WTC11 (cell line): ENCODE measurements at regions not wholly inside any gene's neighbourhood (a gene's known extent, or its start where the extent isn't known, plus 50 kb on each side); places are given as distances from the start of the nearest gene placed in this dataset.

ENCODE experiments used
- ATAC-seq: fragments of 200-7000 bp; cut with Tn5 transposase; 2 replicates; pipeline ENCODE4 v1.10.0; 2021; ENCODE audit warnings: mild to moderate bottlenecking, moderate library complexity
- CTCF ChIA-PET: fragments of 300-600 bp; sonication (Branson Sonifier 250); formaldehyde crosslinking; loops from one replicate; lab custom pipeline; 2021; ENCODE audit warnings: antibody characterized with exemption; lab: Charles Lee
- POLR2A ChIA-PET: fragments of 350-600 bp; sonication (Branson Sonifier 250); formaldehyde crosslinking; loops from one replicate; lab custom pipeline; 2021; ENCODE audit warnings: antibody characterized with exemption; lab: Charles Lee
- DNase-seq: peaks from one replicate; pipeline ENCODE4 v3.0.0; 2021; ENCODE audit warnings: low spot score
- H3K27ac Mint-ChIP-seq: 2 replicates; pipeline ENCODE4 v1.8.0; 2021; ENCODE audit warnings: mixed read lengths
- H3K27me3 Mint-ChIP-seq: 2 replicates; pipeline ENCODE4 v1.8.0; 2021; ENCODE audit warnings: low read depth, mild to moderate bottlenecking, moderate library complexity, mixed read lengths
- H3K36me3 Mint-ChIP-seq: 2 replicates; pipeline ENCODE4 v1.8.0; 2021; ENCODE audit warnings: mixed read lengths
- H3K4me1 Mint-ChIP-seq: 2 replicates; pipeline ENCODE4 v1.8.0; 2022; ENCODE audit warnings: mixed read lengths
- H3K4me3 Mint-ChIP-seq: 2 replicates; pipeline ENCODE4 v1.8.0; 2021; ENCODE audit warnings: mild to moderate bottlenecking, moderate library complexity, mixed read lengths
- H3K9me3 Mint-ChIP-seq: 2 replicates; pipeline ENCODE4 v1.8.0; 2021; ENCODE audit warnings: mixed read lengths
- CBFB ChIP-seq: sonication (generic); formaldehyde crosslinking; IDR thresholded peaks from 2 replicates; pipeline ENCODE4 v1.8.1; 2022; ENCODE audit warnings: mild to moderate bottlenecking, low read depth, missing genetic modification reagents
- FOXP1 ChIP-seq: sonication (generic); formaldehyde crosslinking; IDR thresholded peaks from 2 replicates; pipeline ENCODE4 v1.8.0; 2022; ENCODE audit warnings: missing genetic modification reagents, mild to moderate bottlenecking, moderate library complexity, borderline replicate concordance
- MXD4 ChIP-seq: fragments of 250-450 bp; sonication (Bioruptor Pico); IDR thresholded peaks from 2 replicates; pipeline ENCODE4 v1.8.0; 2021; ENCODE audit warnings: mild to moderate bottlenecking, moderate library complexity, borderline replicate concordance
- NFE2L1 ChIP-seq: sonication (generic); formaldehyde crosslinking; IDR thresholded peaks from 2 replicates; pipeline ENCODE4 v1.8.1; 2023; ENCODE audit warnings: missing genetic modification reagents
- NFYB ChIP-seq: sonication (generic); formaldehyde crosslinking; conservative IDR thresholded peaks from 2 replicates; pipeline ENCODE4 v1.8.0; 2022; ENCODE audit warnings: low read depth, missing genetic modification reagents
- NR3C1 ChIP-seq: sonication (generic); formaldehyde crosslinking; conservative IDR thresholded peaks from 2 replicates; pipeline ENCODE4 v1.8.1; 2023; ENCODE audit warnings: low read depth, mild to moderate bottlenecking, missing genetic modification reagents
- RELA ChIP-seq: sonication (generic); formaldehyde crosslinking; IDR thresholded peaks from 2 replicates; pipeline ENCODE4 v1.8.1; 2022; ENCODE audit warnings: missing genetic modification reagents, mild to moderate bottlenecking, borderline replicate concordance
- SMAD3 ChIP-seq: sonication (generic); formaldehyde crosslinking; IDR thresholded peaks from 2 replicates; pipeline ENCODE4 v1.8.0; 2022; ENCODE audit warnings: missing genetic modification reagents, mild to moderate bottlenecking, borderline replicate concordance
- SOX15 ChIP-seq: fragments of 250-450 bp; sonication (Bioruptor Pico); IDR thresholded peaks from 2 replicates; pipeline ENCODE4 v1.9.0; 2021; ENCODE audit warnings: mild to moderate bottlenecking
- SP1 ChIP-seq: sonication (generic); formaldehyde crosslinking; conservative IDR thresholded peaks from 2 replicates; pipeline ENCODE4 v1.8.1; 2022; ENCODE audit warnings: missing genetic modification reagents
- TEAD1 ChIP-seq: sonication (generic); formaldehyde crosslinking; IDR thresholded peaks from 2 replicates; pipeline ENCODE4 v1.8.0; 2022; ENCODE audit warnings: mild to moderate bottlenecking, missing genetic modification reagents
- TEAD4 ChIP-seq: sonication (generic); formaldehyde crosslinking; IDR thresholded peaks from 2 replicates; pipeline ENCODE4 v1.8.0; 2022; ENCODE audit warnings: mild to moderate bottlenecking, missing genetic modification reagents
- ZBTB21 ChIP-seq: sonication (generic); formaldehyde crosslinking; IDR thresholded peaks from 2 replicates; pipeline ENCODE4 v1.8.1; 2023; ENCODE audit warnings: mild to moderate bottlenecking, missing genetic modification reagents, borderline replicate concordance
- ZNF416 ChIP-seq: fragments of 250-450 bp; sonication (Bioruptor Pico); IDR thresholded peaks from 2 replicates; pipeline ENCODE4 v1.9.0; 2021; ENCODE audit warnings: mild to moderate bottlenecking, inconsistent platforms
- ZNF671 ChIP-seq: fragments of 250-450 bp; sonication (Bioruptor Pico); IDR thresholded peaks from 2 replicates; pipeline ENCODE4 v1.8.0; 2021; ENCODE audit warnings: mild to moderate bottlenecking
- TF ChIP-seq, protein P1 (sequence below): fragments of 250-450 bp; sonication (Bioruptor Pico); IDR thresholded peaks from 2 replicates; pipeline ENCODE4 v1.9.0; 2021; ENCODE audit warnings: mild to moderate bottlenecking, borderline replicate concordance
- TF ChIP-seq, protein P2 (sequence below): sonication (generic); formaldehyde crosslinking; IDR thresholded peaks from 2 replicates; pipeline ENCODE4 v1.8.0; 2022; ENCODE audit warnings: mild to moderate bottlenecking, missing genetic modification reagents
- TF ChIP-seq, protein P3 (sequence below): sonication (generic); formaldehyde crosslinking; IDR thresholded peaks from 2 replicates; pipeline ENCODE4 v1.8.1; 2023; ENCODE audit warnings: mild to moderate bottlenecking, moderate library complexity, missing genetic modification reagents
- TF ChIP-seq, protein P4 (sequence below): sonication (generic); formaldehyde crosslinking; IDR thresholded peaks from 2 replicates; pipeline ENCODE4 v1.8.0; 2022; ENCODE audit warnings: mild to moderate bottlenecking, missing genetic modification reagents
- TF ChIP-seq, protein P5 (sequence below): sonication (generic); formaldehyde crosslinking; IDR thresholded peaks from 2 replicates; pipeline ENCODE4 v1.8.1; 2022; ENCODE audit warnings: low read depth, mild to moderate bottlenecking, moderate library complexity, missing genetic modification reagents, borderline replicate concordance
- TF ChIP-seq, protein P6 (sequence below): sonication (generic); formaldehyde crosslinking; conservative IDR thresholded peaks from 2 replicates; pipeline ENCODE4 v1.8.1; 2022; ENCODE audit warnings: mild to moderate bottlenecking, missing genetic modification reagents
- TF ChIP-seq, protein P7 (sequence below): sonication (generic); formaldehyde crosslinking; IDR thresholded peaks from 2 replicates; pipeline ENCODE4 v1.8.0; 2023; ENCODE audit warnings: missing genetic modification reagents

DNA sequence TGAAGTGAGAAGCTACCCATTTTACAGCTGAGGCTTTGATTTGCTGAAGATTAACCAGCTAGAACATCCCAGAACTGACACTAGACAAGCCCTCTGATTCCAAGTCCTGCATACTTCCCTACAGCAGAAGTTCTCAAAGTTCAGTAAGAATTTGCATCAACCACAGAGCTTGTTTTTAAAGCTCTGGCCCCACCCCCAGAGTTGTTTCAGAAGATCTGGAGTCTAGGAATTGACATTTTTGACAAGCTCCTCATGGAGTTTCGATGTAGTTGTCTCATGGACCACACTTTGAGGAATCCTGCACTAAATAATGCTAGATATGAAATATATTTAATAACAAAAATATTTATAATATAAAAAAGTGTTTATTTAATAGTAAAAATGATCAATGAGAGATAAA lies 120.3 kb upstream of the ADAMTS18 start (continued):
- TF ChIP-seq, protein P1, sequence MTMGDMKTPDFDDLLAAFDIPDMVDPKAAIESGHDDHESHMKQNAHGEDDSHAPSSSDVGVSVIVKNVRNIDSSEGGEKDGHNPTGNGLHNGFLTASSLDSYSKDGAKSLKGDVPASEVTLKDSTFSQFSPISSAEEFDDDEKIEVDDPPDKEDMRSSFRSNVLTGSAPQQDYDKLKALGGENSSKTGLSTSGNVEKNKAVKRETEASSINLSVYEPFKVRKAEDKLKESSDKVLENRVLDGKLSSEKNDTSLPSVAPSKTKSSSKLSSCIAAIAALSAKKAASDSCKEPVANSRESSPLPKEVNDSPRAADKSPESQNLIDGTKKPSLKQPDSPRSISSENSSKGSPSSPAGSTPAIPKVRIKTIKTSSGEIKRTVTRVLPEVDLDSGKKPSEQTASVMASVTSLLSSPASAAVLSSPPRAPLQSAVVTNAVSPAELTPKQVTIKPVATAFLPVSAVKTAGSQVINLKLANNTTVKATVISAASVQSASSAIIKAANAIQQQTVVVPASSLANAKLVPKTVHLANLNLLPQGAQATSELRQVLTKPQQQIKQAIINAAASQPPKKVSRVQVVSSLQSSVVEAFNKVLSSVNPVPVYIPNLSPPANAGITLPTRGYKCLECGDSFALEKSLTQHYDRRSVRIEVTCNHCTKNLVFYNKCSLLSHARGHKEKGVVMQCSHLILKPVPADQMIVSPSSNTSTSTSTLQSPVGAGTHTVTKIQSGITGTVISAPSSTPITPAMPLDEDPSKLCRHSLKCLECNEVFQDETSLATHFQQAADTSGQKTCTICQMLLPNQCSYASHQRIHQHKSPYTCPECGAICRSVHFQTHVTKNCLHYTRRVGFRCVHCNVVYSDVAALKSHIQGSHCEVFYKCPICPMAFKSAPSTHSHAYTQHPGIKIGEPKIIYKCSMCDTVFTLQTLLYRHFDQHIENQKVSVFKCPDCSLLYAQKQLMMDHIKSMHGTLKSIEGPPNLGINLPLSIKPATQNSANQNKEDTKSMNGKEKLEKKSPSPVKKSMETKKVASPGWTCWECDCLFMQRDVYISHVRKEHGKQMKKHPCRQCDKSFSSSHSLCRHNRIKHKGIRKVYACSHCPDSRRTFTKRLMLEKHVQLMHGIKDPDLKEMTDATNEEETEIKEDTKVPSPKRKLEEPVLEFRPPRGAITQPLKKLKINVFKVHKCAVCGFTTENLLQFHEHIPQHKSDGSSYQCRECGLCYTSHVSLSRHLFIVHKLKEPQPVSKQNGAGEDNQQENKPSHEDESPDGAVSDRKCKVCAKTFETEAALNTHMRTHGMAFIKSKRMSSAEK = no peak
- no peak for TF ChIP-seq CBFB (CRISPR knock-in tag)

DNA sequence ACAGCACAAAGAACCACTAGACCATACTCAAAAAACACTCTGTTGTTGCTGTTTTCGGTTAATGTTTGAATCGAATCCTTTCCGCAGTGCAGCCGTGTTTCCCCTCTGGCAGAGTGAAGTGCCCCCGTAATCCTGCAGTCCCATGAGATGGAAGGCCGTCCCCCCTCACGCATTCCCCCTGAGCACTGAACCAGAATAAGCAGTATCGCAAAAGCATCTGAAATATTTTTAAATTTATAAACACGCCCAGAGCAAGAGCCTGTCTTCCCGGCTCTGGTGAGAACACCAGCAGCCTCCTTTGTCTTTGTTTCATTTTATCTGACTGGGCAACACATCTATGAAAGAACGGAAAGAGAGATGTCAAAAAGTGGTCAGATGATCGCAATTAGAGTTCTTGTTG lies 121.0 kb upstream of the ADAMTS18 start:
- H3K36me3 Mint-ChIP-seq = no peaks in the 10 kb centered on the region
- TF ChIP-seq FOXP1 (CRISPR knock-in tag) (no peak), ZBTB21 (CRISPR knock-in tag) (no peak), MXD4 (CRISPR knock-in tag) (no peak), ZNF416 (CRISPR knock-in tag) (no peak), SOX15 (CRISPR knock-in tag) (no peak), NR3C1 (CRISPR knock-in tag) (no peak), RELA (CRISPR knock-in tag) (no peak), NFE2L1 (CRISPR knock-in tag) (no peak), SMAD3 (CRISPR knock-in tag) (no peak), TEAD4 (CRISPR knock-in tag) (no peak), NFYB (CRISPR knock-in tag) (no peak), ZNF671 (no peak), SP1 (CRISPR knock-in tag) (no peak), TEAD1 (no peak)
- TF ChIP-seq, protein P2, sequence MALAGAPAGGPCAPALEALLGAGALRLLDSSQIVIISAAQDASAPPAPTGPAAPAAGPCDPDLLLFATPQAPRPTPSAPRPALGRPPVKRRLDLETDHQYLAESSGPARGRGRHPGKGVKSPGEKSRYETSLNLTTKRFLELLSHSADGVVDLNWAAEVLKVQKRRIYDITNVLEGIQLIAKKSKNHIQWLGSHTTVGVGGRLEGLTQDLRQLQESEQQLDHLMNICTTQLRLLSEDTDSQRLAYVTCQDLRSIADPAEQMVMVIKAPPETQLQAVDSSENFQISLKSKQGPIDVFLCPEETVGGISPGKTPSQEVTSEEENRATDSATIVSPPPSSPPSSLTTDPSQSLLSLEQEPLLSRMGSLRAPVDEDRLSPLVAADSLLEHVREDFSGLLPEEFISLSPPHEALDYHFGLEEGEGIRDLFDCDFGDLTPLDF = no peak
- TF ChIP-seq, protein P3, sequence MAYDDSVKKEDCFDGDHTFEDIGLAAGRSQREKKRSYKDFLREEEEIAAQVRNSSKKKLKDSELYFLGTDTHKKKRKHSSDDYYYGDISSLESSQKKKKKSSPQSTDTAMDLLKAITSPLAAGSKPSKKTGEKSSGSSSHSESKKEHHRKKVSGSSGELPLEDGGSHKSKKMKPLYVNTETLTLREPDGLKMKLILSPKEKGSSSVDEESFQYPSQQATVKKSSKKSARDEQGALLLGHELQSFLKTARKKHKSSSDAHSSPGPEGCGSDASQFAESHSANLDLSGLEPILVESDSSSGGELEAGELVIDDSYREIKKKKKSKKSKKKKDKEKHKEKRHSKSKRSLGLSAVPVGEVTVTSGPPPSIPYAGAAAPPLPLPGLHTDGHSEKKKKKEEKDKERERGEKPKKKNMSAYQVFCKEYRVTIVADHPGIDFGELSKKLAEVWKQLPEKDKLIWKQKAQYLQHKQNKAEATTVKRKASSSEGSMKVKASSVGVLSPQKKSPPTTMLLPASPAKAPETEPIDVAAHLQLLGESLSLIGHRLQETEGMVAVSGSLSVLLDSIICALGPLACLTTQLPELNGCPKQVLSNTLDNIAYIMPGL (CRISPR knock-in tag) = no peak
- TF ChIP-seq, protein P4, sequence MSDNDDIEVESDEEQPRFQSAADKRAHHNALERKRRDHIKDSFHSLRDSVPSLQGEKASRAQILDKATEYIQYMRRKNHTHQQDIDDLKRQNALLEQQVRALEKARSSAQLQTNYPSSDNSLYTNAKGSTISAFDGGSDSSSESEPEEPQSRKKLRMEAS (CRISPR knock-in tag) = no peak
- TF ChIP-seq, protein P5, sequence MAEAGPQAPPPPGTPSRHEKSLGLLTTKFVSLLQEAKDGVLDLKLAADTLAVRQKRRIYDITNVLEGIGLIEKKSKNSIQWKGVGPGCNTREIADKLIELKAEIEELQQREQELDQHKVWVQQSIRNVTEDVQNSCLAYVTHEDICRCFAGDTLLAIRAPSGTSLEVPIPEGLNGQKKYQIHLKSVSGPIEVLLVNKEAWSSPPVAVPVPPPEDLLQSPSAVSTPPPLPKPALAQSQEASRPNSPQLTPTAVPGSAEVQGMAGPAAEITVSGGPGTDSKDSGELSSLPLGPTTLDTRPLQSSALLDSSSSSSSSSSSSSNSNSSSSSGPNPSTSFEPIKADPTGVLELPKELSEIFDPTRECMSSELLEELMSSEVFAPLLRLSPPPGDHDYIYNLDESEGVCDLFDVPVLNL = no peak
- TF ChIP-seq, protein P6, sequence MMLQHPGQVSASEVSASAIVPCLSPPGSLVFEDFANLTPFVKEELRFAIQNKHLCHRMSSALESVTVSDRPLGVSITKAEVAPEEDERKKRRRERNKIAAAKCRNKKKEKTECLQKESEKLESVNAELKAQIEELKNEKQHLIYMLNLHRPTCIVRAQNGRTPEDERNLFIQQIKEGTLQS = no peak
- TF ChIP-seq, protein P7, sequence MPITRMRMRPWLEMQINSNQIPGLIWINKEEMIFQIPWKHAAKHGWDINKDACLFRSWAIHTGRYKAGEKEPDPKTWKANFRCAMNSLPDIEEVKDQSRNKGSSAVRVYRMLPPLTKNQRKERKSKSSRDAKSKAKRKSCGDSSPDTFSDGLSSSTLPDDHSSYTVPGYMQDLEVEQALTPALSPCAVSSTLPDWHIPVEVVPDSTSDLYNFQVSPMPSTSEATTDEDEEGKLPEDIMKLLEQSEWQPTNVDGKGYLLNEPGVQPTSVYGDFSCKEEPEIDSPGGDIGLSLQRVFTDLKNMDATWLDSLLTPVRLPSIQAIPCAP (CRISPR knock-in tag) = no peak
- POLR2A ChIA-PET = no interaction called here
- no peak for DNase-seq
- CTCF ChIA-PET = interaction anchor here (0.5 kb wide), 1 partner anchor 91 kb away, joined by 4 read pairs; no protein-coding TSS in a partner anchor
- H3K4me3 Mint-ChIP-seq = no peak overlapping the region
- H3K4me1 Mint-ChIP-seq = no peaks in the 10 kb centered on the region
- no peaks in the 10 kb centered on the region for H3K27me3 Mint-ChIP-seq
- no peak overlapping the region for H3K27ac Mint-ChIP-seq
- H3K9me3 Mint-ChIP-seq = no peaks in the 10 kb centered on the region
- ATAC-seq = no peak
